Panc1 (cell line): ENCODE measurements at regions not wholly inside any gene's neighbourhood (a gene's known extent, or its start where the extent isn't known, plus 50 kb on each side); places are given as distances from the start of the nearest gene placed in this dataset.
A peak's percentile ranks its signal among the peaks of the same experiment; 100 is the strongest.

Source experiments
- ATAC-seq: fragments of 200-7000 bp; cut with Tn5 transposase; 2 replicates; pipeline ENCODE4 v1.9.1; 2020; ENCODE audit warnings: mild to moderate bottlenecking, moderate library complexity
- BruUV-seq: library from RNA; stranded (reverse); fragments of 400-500 nt; replicated peaks from 2 replicates; lab custom pipeline; 2021; lab: Mats Ljungman, UMichigan
- CTCF ChIA-PET: fragments of 300-600 bp; sonication (Branson Sonifier 250); formaldehyde crosslinking; loops from one replicate; lab custom pipeline; 2022; ENCODE audit warnings: antibody characterized with exemption; lab: Charles Lee
- POLR2A ChIA-PET: fragments of 300-600 bp; sonication (Branson Sonifier 250); formaldehyde crosslinking; loops from one replicate; lab custom pipeline; 2022; ENCODE audit warnings: antibody characterized with exemption; lab: Charles Lee
- DNase-seq: peaks from one replicate; pipeline ENCODE4 v3.0.0-alpha.2; 2010; ENCODE audit warnings: low read depth, low spot score
- H3K27ac ChIP-seq: 2 replicates; pipeline ENCODE4 v1.5.1; 2011; ENCODE audit warnings: mild to moderate bottlenecking, low read length, inconsistent platforms
- H3K27me3 ChIP-seq: fragments of 200-500 bp; sonication (Bioruptor generic); 2 replicates; pipeline ENCODE4 v1.6.0; 2014; ENCODE audit warnings: low read length, inconsistent platforms; ENCODE audit not compliant: control insufficient read depth, insufficient read depth
- H3K36me3 ChIP-seq: fragments of 200-500 bp; sonication (Bioruptor generic); 2 replicates; pipeline ENCODE4 v1.5.1; 2014; ENCODE audit warnings: inconsistent platforms, mild to moderate bottlenecking, low read length, moderate library complexity; ENCODE audit not compliant: control insufficient read depth, insufficient read depth
- H3K4me1 ChIP-seq: 2 replicates; pipeline ENCODE4 v1.5.1; 2011; ENCODE audit warnings: inconsistent platforms, mild to moderate bottlenecking, low read length, moderate library complexity; ENCODE audit not compliant: control insufficient read depth, insufficient read depth
- H3K4me3 ChIP-seq, 2 experiments: 2 replicates each; pipeline ENCODE4 v1.5.1; 2011 to 2012; ENCODE audit warnings: low read depth in 2 of 2, low read length in 2 of 2, mild to moderate bottlenecking in 2 of 2, inconsistent platforms in 1 of 2, moderate library complexity in 1 of 2
- H3K9me3 ChIP-seq: fragments of 200-500 bp; sonication (Bioruptor generic); 2 replicates; pipeline ENCODE4 v1.5.1; 2014; ENCODE audit warnings: low read depth, mild to moderate bottlenecking, inconsistent platforms, low read length, moderate library complexity; ENCODE audit not compliant: control insufficient read depth, insufficient read depth
- POLR2AphosphoS5 ChIP-seq: IDR thresholded peaks from 2 replicates; pipeline ENCODE4 v1.6.1; 2012; ENCODE audit warnings: mild to moderate bottlenecking, low read depth, low read length, moderate library complexity
- SIN3A ChIP-seq: IDR thresholded peaks from 2 replicates; pipeline ENCODE4 v1.6.1; 2012; ENCODE audit warnings: low read depth, mild to moderate bottlenecking, low read length, moderate library complexity, borderline replicate concordance; ENCODE audit not compliant: insufficient read depth
- in situ Hi-C: cut with HindIII; loops from 2 replicates; pipeline ENCODE4 v1.10.0; 2016; ENCODE audit warnings: low sequenced_read_pairs, low pct_unique_long_range_greater_than_20kb
- intact Hi-C: fragments of 100-400 bp; cut with micrococcal nuclease; formaldehyde crosslinking; loops from one replicate; pipeline ENCODE4 v1.10.0; 2022; ENCODE audit not compliant: unreplicated experiment
- TF ChIP-seq, protein P1 (sequence below): fragments of 450-650 bp; IDR thresholded peaks from 2 replicates; pipeline ENCODE4 v1.5.1; 2017; ENCODE audit warnings: mild to moderate bottlenecking
- TF ChIP-seq, protein P2 (sequence below), 2 experiments: IDR thresholded peaks; 2 replicates each; pipeline ENCODE4 v1.6.1; 2011 to 2012; ENCODE audit warnings: low read depth in 2 of 2, control low read depth in 1 of 2, low read length in 1 of 2, mild to moderate bottlenecking in 1 of 2, moderate library complexity in 1 of 2; ENCODE audit not compliant: insufficient read depth in 1 of 2

DNA sequence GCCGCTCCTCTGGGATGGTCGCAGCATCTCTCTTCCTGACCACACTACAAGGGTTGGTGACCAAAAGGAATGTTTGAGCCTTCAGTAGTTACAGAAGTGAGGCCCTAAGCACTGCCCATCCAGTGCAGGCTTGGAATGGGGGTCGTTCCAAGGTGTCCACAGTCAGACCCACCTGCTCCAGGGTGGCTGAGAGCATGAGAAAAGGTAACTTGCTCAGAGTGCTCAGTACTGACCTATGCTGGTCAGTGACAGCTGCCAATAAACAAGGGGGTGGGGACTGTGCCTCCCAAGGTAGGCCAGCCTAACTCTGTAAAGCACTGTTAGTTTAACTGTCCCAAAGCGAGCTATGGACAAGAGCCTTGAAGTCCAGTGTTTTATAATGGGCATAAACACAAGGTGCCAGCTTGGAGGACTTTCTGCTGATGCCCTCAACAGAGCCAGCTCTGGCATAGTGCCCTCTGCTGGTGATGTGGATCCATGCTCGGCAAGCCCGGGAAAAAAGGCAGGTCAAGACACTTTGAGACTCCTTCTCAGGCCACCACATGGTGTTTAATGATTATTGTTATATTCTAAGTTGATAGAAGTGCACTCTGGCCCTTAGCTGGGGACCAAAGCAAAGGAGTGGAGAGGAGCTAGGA, 78.1 kb upstream of the DNAH14 start:
- ChIA-PET CTCF (interaction anchor here (0.7 to 1.4 kb wide), 4 partner anchors 33 to 349 kb away, joined by 4 to 6 read pairs (median 6); no protein-coding TSS in a partner anchor), POLR2A (no interaction called here)
- intact Hi-C loops (loop anchor here (5.0 kb wide), 1 partner anchor 144 kb away; no protein-coding TSS in a partner anchor), in situ Hi-C loops (no loop called here)
- TF ChIP-seq, protein P1, sequence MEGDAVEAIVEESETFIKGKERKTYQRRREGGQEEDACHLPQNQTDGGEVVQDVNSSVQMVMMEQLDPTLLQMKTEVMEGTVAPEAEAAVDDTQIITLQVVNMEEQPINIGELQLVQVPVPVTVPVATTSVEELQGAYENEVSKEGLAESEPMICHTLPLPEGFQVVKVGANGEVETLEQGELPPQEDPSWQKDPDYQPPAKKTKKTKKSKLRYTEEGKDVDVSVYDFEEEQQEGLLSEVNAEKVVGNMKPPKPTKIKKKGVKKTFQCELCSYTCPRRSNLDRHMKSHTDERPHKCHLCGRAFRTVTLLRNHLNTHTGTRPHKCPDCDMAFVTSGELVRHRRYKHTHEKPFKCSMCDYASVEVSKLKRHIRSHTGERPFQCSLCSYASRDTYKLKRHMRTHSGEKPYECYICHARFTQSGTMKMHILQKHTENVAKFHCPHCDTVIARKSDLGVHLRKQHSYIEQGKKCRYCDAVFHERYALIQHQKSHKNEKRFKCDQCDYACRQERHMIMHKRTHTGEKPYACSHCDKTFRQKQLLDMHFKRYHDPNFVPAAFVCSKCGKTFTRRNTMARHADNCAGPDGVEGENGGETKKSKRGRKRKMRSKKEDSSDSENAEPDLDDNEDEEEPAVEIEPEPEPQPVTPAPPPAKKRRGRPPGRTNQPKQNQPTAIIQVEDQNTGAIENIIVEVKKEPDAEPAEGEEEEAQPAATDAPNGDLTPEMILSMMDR: peak; percentile 91
- TF ChIP-seq, protein P2, sequence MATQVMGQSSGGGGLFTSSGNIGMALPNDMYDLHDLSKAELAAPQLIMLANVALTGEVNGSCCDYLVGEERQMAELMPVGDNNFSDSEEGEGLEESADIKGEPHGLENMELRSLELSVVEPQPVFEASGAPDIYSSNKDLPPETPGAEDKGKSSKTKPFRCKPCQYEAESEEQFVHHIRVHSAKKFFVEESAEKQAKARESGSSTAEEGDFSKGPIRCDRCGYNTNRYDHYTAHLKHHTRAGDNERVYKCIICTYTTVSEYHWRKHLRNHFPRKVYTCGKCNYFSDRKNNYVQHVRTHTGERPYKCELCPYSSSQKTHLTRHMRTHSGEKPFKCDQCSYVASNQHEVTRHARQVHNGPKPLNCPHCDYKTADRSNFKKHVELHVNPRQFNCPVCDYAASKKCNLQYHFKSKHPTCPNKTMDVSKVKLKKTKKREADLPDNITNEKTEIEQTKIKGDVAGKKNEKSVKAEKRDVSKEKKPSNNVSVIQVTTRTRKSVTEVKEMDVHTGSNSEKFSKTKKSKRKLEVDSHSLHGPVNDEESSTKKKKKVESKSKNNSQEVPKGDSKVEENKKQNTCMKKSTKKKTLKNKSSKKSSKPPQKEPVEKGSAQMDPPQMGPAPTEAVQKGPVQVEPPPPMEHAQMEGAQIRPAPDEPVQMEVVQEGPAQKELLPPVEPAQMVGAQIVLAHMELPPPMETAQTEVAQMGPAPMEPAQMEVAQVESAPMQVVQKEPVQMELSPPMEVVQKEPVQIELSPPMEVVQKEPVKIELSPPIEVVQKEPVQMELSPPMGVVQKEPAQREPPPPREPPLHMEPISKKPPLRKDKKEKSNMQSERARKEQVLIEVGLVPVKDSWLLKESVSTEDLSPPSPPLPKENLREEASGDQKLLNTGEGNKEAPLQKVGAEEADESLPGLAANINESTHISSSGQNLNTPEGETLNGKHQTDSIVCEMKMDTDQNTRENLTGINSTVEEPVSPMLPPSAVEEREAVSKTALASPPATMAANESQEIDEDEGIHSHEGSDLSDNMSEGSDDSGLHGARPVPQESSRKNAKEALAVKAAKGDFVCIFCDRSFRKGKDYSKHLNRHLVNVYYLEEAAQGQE (IDR thresholded peaks at IDR 0.05; ENCODE audit: insufficient read depth in 1 of 2, low read depth in 2 of 2, low read length in 1 of 2): no peak
- Histone ChIP-seq H3K36me3 (no peaks in the 10 kb centered on the region), H3K4me3 (no peak overlapping the region), H3K27ac (no peak overlapping the region), H3K4me1 (no peaks in the 10 kb centered on the region), H3K27me3 (no peaks in the 10 kb centered on the region), H3K9me3 (no peaks in the 10 kb centered on the region)
- ATAC-seq (peak; percentile 82), DNase-seq (peak; percentile 46)
- BruUV-seq: no TSS peak

DNA sequence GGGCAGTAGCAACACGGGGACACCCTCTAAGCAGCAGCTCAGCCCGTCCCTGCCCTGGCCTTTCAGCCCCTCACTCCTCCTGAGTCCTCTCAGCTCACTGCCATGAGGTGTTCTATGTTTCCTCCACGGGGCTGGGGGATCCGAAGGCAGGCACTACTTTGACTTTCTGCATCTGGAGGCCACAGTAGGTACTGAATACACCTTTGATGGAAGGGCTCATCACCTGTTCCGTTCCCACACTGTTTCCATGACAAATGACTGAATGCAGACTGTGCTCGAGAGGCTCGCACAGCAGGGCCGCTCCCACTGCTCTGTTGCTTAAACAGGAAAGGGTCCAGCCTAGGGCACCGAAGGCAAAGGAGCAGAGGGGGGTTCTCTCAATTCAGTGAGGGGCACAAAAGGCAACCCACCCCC, 77.6 kb upstream of the DNAH14 start:
- TF ChIP-seq POLR2AphosphoS5 (no peak), SIN3A (no peak)
- TF ChIP-seq, protein P2 (IDR thresholded peaks at IDR 0.05; ENCODE audit: insufficient read depth in 1 of 2, low read depth in 2 of 2, low read length in 1 of 2): no peak
- TF ChIP-seq, protein P1: peak; percentile 57
- ATAC-seq (peak; percentile 61), DNase-seq (no peak)
- ChIA-PET CTCF (interaction anchor here (1.2 to 1.4 kb wide), 3 partner anchors 71 to 349 kb away, joined by 5 to 6 read pairs (median 6); no protein-coding TSS in a partner anchor), POLR2A (no interaction called here)
- in situ Hi-C loops (no loop called here), intact Hi-C loops (loop anchor here (5.0 kb wide), 1 partner anchor 145 kb away; no protein-coding TSS in a partner anchor)
- no peaks in the 10 kb centered on the region for H3K9me3 ChIP-seq
- H3K4me3 ChIP-seq: no peak overlapping the region
- H3K27ac ChIP-seq: no peak overlapping the region
- H3K4me1 ChIP-seq: no peaks in the 10 kb centered on the region
- no peaks in the 10 kb centered on the region for H3K27me3 ChIP-seq
- H3K36me3 ChIP-seq: no peaks in the 10 kb centered on the region
- no TSS peak for BruUV-seq
